Stimulated activated naive CD8-positive, alpha-beta T cell treated with anti-CD3 and anti-CD28 coated beads, Interleukin-15, amount 100 ng/mL, for 72 hours (primary cell): ENCODE measurements at regions not wholly inside any gene's neighbourhood (a gene's known extent, or its start where the extent isn't known, plus 50 kb on each side); places are given as distances from the start of the nearest gene placed in this dataset.

ENCODE experiments used
- ATAC-seq: fragments of 150-1000 bp; cut with Tn5 transposase; 2 replicates; pipeline ENCODE4 v1.10.0; 2021; ENCODE audit warnings: mild to moderate bottlenecking, moderate library complexity
- DNase-seq, 2 donors: peaks; one replicate each; pipeline ENCODE4 v3.0.0; 2021 to 2022
- H3K27ac Mint-ChIP-seq, 2 donors: one replicate each; pipeline ENCODE4 v1.8.0; 2022; ENCODE audit warnings: mild to moderate bottlenecking in 2 of 2, mixed read lengths in 2 of 2, moderate library complexity in 2 of 2
- H3K27me3 Mint-ChIP-seq: one replicate; pipeline ENCODE4 v1.8.0; 2022; ENCODE audit warnings: mixed read lengths
- H3K4me1 Mint-ChIP-seq: one replicate; pipeline ENCODE4 v1.8.0; 2022; ENCODE audit warnings: mild to moderate bottlenecking, mixed read lengths
- H3K4me3 Mint-ChIP-seq, 2 donors: one replicate each; pipeline ENCODE4 v1.8.0; 2022; ENCODE audit warnings: mild to moderate bottlenecking in 2 of 2, mixed read lengths in 2 of 2, moderate library complexity in 1 of 2
- H3K9me3 Mint-ChIP-seq, 2 donors: one replicate each; pipeline ENCODE4 v1.8.0; 2022; ENCODE audit warnings: mixed read lengths in 2 of 2

DNA sequence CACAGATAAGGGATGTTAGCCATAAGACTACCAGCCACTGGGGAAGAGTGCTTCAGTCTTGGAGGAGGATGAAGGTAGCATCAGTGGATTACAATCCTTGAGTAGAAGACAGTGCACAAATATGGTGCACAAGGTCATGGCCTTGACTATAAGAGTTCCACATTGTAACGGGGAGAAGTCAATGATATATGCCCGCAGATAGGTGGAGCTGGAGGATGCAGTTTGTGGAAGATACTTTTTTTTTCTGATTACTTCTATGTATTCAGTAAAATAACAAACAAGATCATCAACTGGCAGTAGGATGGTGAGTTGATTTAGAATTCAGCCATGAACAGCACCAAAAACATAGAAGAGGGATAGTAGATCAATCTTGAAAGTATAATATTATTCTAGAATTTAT lies 926.8 kb upstream of the MIR17HG start:
- DNase-seq, result no peak
- no peak for ATAC-seq
- Mint-ChIP-seq H3K27me3 (no peaks in the 10 kb centered on the region), H3K9me3 (no peaks in the 10 kb centered on the region), H3K27ac (no peak overlapping the region), H3K4me3 (no peak overlapping the region), H3K4me1 (no peaks in the 10 kb centered on the region)

DNA sequence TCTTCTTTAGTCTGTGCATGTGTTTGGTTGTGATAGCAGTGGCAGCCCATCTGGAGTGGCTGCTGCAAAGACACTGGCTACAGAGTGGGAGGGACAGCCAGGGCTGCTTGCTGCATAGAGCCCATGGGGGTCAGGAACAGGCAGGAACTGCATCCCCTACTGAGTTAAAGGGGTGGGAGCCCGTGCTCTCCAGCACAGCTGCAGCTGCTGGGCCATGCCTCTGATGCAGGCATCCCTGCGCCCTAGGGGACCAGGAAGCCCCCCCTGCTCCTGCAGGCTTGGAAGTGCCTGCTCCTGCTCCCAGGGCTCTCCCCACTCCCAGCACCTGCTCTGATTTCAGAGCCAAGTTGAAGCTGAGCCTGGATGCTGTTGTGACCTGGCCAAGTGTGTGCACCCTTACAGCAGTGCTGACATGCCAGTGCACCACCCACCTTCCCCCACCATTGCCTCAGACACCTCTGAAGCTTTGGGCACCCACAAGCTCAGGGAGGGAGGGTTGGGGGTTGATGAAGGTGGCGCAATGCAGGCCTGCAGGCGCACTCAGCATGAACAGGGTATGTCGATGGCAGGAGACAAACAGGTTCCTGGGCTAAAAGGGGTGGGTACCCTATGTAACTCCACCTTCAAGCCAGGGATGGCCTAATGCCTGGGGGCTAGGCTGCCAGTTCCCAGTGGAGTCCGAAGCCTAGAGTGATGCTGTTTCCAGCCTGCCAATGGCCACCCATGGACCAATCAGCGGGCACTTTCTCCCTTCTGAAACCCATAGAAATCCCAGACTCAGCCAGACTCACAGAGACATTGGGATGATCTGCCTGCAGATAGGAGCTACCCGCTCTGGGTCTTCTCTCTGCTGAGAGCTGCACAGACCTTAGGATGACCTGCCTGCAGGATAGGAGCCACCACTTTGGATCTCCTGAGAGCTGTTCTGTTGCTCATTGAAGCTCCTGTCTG lies 919.9 kb upstream of the MIR17HG start:
- Mint-ChIP-seq H3K4me1 (no peaks in the 10 kb centered on the region), H3K4me3 (no peak overlapping the region), H3K27ac (no peak overlapping the region), H3K27me3 (no peaks in the 10 kb centered on the region), H3K9me3 (peaks cover 0 to 3% of the 10 kb centered on the region in 2 donors)
- no peak for DNase-seq
- ATAC-seq, result peak; percentile 37

DNA sequence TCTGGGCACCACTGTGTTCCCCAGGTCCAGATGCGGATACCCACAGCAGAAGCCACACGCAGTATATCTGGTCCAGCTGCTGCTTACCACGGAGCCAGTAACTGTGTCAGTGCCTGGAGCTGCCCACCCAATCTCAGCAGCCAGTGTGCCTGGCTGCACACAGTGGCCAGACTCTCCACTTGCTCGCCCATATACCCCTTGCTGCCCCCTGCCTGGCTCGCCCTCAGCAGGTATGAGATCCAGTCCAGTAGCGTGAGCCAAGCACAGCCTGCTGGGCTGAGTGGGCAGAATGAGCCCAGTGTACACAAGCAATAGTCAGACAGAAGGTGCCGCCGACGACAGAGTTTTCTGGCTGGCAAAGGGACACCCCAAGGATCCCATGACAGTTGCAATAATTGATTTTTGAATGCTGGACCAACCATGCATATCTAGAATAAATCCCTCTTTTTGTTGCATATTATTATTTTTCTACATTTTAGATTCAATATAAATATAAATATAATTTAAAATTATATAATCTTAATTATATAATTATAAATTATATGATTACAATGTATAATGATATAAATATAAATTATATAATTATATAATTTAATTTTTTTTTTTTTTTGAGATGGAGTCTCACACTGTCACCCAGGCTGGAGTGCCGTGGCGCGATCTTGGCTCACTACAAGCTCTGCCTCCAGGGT lies 918.8 kb upstream of the MIR17HG start:
- no peak overlapping the region for H3K27ac Mint-ChIP-seq
- peaks cover 0 to 3% of the 10 kb centered on the region in 2 donors for H3K9me3 Mint-ChIP-seq
- ATAC-seq (no peak), DNase-seq (no peak)
- no peak overlapping the region for H3K4me3 Mint-ChIP-seq
- no peaks in the 10 kb centered on the region for H3K4me1 Mint-ChIP-seq
- H3K27me3 Mint-ChIP-seq, result no peaks in the 10 kb centered on the region

DNA sequence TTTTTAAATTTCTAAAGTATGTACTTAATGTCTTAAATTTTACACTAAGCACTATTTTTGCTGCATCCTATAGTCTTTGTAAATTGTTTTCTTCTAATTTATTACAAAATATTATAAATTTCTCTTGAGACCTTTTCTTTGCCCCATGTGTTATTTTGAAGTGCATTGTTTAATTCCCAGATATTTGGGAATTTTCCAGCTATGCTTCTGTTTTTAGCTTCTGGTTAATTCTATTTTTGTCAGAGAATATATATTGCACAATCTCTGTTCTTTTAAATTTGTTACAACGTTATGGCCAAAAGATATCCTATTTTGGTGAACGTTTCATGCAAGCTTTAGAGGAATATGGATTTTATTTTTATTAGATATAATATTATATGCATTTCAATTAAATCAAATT lies 917.4 kb upstream of the MIR17HG start:
- Mint-ChIP-seq H3K9me3 (peaks cover 4 to 5% of the 10 kb centered on the region in 2 donors), H3K4me3 (no peak overlapping the region), H3K27me3 (no peaks in the 10 kb centered on the region), H3K4me1 (no peaks in the 10 kb centered on the region), H3K27ac (no peak overlapping the region)
- no peak for ATAC-seq
- DNase-seq, result no peak

DNA sequence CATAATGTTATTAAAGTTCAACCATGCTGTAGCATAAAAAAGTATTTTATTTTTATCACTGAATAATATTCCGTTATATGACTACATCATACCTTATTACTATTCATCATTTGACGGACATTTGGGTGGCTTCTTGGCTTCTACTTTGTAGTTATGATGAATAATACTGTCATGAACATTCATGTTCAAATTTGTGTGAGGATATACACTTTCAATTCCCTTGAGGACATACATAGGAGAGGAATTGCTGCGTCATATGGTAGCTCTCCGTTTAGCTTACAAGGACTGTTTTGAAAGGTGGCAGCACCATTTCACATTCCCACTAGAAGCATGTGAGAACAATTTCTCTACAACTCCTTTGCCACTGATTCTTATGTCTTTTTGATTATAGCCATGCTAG lies 910.8 kb upstream of the MIR17HG start:
- H3K27ac Mint-ChIP-seq, result no peak overlapping the region

DNA sequence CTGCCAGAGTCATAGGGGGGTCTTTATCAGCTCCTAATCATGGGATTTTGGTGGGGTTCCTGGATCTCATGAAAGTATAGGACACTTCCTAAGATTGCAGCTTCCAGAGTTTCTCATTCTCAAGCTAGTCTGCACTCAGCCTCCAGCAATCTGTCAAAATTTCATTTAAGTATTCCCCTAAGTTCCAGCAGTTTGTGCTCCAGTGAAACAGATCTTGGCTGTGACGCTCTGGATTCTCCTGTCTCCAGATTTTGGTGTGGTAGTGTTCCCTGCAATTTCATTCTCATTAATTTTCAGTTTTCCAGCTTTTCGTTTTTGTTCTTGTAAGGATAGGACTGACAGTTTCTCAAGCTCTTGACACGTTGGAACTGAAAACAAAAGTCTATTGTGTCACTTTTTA lies 908.9 kb upstream of the MIR17HG start:
- ATAC-seq (no peak), DNase-seq (no peak)
- Mint-ChIP-seq H3K27me3 (no peaks in the 10 kb centered on the region), H3K4me3 (no peak overlapping the region), H3K9me3 (peaks cover 5 to 16% of the 10 kb centered on the region in 2 donors), H3K4me1 (no peaks in the 10 kb centered on the region), H3K27ac (no peak overlapping the region)

More for the DNA sequence above, 910.8 kb upstream of the MIR17HG start:
- no peaks in the 10 kb centered on the region for H3K4me1 Mint-ChIP-seq
- no peaks in the 10 kb centered on the region for H3K27me3 Mint-ChIP-seq
- DNase-seq (no peak), ATAC-seq (no peak)
- H3K9me3 Mint-ChIP-seq, result peaks cover 6 to 16% of the 10 kb centered on the region in 2 donors
- H3K4me3 Mint-ChIP-seq, result no peak overlapping the region

DNA sequence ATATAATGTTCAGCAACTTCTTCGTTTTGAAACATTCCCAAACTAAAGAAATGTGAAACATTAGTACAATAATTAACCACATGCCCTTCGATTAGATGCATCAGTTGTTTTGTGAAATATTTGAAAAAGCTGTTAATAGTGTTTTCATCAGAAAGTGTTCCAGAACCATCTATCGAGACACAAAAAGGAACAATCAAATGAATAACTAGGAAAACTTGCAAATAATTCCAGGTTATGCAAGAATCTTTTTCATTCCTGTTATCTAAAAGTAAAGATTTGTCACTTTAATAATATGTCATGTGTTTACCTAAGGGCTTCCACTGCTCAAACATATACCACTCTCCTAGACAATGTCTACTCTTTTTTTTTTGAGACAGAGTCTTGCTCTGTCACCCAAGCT lies 904.2 kb upstream of the MIR17HG start:
- no peaks in the 10 kb centered on the region for H3K27me3 Mint-ChIP-seq
- H3K9me3 Mint-ChIP-seq, result peaks cover 0 to 20% of the 10 kb centered on the region in 2 donors
- ATAC-seq (no peak), DNase-seq (no peak)
- H3K27ac Mint-ChIP-seq, result no peak overlapping the region
- H3K4me3 Mint-ChIP-seq, result no peak overlapping the region
- no peaks in the 10 kb centered on the region for H3K4me1 Mint-ChIP-seq

DNA sequence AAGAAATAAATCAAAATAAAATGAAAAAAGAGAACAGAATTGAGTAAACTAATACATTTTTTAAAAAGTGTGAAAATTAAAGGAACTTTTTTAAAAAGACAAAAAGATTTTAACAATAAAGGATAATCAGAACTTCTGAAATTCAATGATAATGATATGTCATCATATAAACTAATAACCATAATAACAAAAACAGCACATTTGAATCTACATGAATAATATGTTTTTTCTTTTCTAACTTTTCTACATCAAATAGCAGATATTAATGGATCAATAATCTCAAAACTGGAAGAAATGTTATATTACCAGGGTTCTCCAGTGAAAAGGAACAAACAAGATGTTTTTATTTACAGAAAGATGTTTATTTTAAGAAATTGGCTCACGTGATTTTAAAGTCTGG lies 903.3 kb upstream of the MIR17HG start:
- H3K27ac Mint-ChIP-seq, result no peak overlapping the region

DNA sequence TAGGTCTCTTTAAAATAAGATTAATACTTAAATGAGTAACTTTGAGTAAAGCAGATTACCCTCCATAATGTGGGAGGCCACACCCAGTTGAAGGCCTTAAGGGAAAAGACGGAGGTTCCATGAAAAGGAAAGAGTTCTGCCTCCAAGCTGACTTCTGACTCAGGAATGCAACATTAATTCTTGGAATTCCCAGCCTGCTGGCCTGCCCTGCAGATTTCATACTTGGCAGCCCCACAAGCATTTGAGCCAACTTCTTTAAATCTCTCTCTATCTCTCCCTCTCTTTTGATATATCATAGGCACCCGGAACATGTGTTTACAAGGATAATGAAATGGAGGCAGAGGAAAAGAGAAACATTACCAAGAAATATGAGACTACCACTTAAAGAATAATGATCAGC lies 902.3 kb upstream of the MIR17HG start:
- H3K4me1 Mint-ChIP-seq, result no peaks in the 10 kb centered on the region
- no peaks in the 10 kb centered on the region for H3K27me3 Mint-ChIP-seq
- peaks cover 0 to 18% of the 10 kb centered on the region in 2 donors for H3K9me3 Mint-ChIP-seq
- no peak overlapping the region for H3K27ac Mint-ChIP-seq
- ATAC-seq (no peak), DNase-seq (no peak)
- H3K4me3 Mint-ChIP-seq, result no peak overlapping the region

More for the DNA sequence above, 903.3 kb upstream of the MIR17HG start:
- H3K4me1 Mint-ChIP-seq, result no peaks in the 10 kb centered on the region
- peaks cover 0 to 18% of the 10 kb centered on the region in 2 donors for H3K9me3 Mint-ChIP-seq
- H3K4me3 Mint-ChIP-seq, result no peak overlapping the region
- ATAC-seq, result no peak
- H3K27me3 Mint-ChIP-seq, result no peaks in the 10 kb centered on the region
- DNase-seq, result no peak

DNA sequence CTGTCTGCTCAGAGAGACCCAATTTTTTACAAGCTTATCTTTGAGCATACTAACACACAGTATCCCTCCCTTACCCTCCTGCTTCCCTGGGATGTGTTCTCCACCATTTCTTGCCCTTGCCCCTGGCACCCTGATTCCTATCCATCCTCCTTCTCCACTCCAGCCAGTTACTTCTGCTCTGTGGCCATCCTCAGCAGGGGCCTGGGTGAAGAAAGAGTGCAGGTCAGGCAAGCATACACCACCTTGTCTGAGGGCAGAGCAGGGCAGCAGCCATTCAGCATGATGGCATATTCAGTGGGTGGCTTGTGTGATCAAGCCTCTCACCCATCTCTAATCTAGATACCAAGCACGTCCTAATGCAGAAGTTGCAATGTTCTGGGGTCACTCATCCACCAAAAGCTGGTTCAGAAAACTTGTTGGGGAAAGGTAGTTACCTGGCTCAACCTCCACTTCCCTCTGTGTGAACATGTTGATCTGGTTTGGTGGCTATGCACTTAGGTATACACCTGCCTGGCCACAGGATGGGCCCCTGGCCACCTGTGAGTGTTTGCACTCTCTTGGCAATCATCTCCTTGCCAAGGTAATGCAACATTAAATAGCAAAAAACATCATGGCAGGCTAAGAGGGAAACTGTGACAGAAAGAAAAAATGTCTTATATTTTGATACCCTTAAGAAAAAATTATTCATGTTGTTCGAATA lies 900.3 kb upstream of the MIR17HG start:
- no peak overlapping the region for H3K27ac Mint-ChIP-seq
- H3K4me3 Mint-ChIP-seq, result no peak overlapping the region
- H3K4me1 Mint-ChIP-seq, result no peaks in the 10 kb centered on the region
- DNase-seq (no peak), ATAC-seq (no peak)
- H3K27me3 Mint-ChIP-seq, result no peaks in the 10 kb centered on the region
- peaks cover 0 to 18% of the 10 kb centered on the region in 2 donors for H3K9me3 Mint-ChIP-seq

DNA sequence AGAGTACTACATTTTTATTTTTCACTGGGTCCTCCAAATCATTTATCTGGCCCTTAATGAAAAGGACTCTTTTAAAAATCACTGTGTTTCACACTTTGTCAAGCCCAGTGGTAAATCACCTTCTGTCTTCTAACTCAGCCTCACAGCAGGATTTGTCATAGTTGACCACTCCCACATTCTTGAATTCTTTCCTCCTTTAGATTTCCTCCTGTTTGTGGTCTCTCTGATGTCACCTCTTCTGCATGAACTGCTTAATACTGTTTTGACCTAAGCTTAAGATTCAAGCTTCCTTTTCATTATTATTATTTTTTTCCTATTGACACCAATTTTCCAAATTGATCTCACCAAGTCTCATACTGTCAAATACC lies 899.8 kb upstream of the MIR17HG start:
- ATAC-seq, result no peak
- H3K9me3 Mint-ChIP-seq, result peaks cover 0 to 18% of the 10 kb centered on the region in 2 donors
- no peaks in the 10 kb centered on the region for H3K27me3 Mint-ChIP-seq
- DNase-seq, result no peak
- no peak overlapping the region for H3K27ac Mint-ChIP-seq
- H3K4me3 Mint-ChIP-seq, result no peak overlapping the region
- H3K4me1 Mint-ChIP-seq, result no peaks in the 10 kb centered on the region

DNA sequence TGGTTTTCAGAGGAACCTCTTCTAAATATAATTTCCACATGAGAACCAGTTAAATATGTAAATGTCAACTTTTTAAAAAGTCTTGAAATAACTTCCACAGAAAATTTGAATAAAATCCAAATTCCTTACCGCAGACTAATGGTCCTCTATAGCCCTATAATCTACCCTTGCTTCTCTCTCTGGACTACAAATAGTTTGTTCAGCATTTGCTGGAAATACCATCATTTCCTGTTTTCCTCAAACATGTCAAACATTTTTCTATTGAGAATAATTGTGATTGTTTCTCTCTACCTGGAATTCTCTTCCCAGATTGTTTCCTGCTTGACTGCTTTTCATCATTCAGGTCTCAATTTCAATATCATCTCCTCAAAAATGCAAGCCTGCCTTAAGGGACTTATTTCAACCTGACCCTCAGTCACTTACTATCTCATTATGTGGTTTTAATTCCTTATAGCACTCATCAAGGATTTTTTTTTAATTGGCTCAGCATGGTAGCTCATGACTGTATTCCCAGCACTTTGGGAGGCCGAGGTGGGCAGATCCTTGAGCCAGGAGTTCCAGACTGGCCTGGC lies 898.9 kb upstream of the MIR17HG start:
- H3K4me3 Mint-ChIP-seq, result no peak overlapping the region
- no peak for ATAC-seq
- peaks cover 0 to 18% of the 10 kb centered on the region in 2 donors for H3K9me3 Mint-ChIP-seq
- no peak for DNase-seq
- H3K27me3 Mint-ChIP-seq, result no peaks in the 10 kb centered on the region
- H3K4me1 Mint-ChIP-seq, result no peaks in the 10 kb centered on the region
- H3K27ac Mint-ChIP-seq, result no peak overlapping the region

DNA sequence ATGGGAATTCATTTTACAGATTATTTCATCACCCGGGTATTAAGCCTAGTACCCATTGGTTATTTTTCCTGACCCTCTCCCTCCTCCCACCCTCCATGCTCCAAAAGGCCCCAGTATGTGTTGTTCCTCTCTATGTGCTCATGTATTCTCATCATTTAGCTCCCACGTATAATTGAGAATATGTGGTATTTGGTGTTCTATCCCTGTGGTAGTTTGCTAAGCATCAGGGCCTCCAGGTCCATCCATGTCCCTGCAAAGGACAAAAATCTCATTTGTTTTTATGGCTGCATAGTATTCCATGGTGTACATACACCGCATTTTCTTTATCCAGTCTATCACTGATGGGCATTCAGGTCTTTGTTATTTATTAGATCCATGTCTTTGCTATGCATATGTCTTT lies 894.1 kb upstream of the MIR17HG start:
- H3K27ac Mint-ChIP-seq, result no peak overlapping the region
- ATAC-seq, result no peak
- no peaks in the 10 kb centered on the region for H3K27me3 Mint-ChIP-seq
- no peaks in the 10 kb centered on the region for H3K4me1 Mint-ChIP-seq
- no peak for DNase-seq
- H3K4me3 Mint-ChIP-seq, result no peak overlapping the region
- peaks cover 0 to 3% of the 10 kb centered on the region in 2 donors for H3K9me3 Mint-ChIP-seq

DNA sequence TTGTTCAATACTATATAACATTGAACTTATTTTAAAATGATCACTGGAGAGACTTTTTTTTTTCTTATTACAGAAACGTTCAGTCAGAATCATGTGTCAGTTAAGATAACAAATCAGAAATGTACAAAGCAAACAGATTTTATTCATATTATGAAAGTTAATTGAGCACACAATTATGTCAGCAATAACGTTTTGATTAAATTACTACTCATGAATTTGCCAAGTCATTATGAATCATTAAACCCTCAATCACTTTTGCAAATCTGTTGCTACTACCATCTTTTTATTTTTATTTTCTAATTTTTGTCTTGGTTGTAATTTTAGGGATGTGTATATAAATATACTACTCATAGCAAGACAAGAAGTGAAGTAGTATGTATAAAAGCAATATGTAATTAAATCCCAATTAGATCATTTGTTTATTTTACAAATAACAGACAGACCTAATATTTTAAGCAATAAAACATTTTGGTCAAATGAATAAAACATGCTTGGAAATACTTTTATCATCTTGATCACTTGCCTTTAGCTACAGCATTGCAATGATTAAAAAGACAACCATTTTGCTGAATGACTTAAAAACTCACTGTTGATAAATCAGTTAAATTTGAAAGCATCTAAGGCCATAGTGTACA lies 893.4 kb upstream of the MIR17HG start:
- H3K27ac Mint-ChIP-seq, result no peak overlapping the region
- H3K9me3 Mint-ChIP-seq, result no peaks in the 10 kb centered on the region
- ATAC-seq, result no peak
- H3K27me3 Mint-ChIP-seq, result no peaks in the 10 kb centered on the region
- DNase-seq, result no peak
- no peak overlapping the region for H3K4me3 Mint-ChIP-seq
- H3K4me1 Mint-ChIP-seq, result no peaks in the 10 kb centered on the region

DNA sequence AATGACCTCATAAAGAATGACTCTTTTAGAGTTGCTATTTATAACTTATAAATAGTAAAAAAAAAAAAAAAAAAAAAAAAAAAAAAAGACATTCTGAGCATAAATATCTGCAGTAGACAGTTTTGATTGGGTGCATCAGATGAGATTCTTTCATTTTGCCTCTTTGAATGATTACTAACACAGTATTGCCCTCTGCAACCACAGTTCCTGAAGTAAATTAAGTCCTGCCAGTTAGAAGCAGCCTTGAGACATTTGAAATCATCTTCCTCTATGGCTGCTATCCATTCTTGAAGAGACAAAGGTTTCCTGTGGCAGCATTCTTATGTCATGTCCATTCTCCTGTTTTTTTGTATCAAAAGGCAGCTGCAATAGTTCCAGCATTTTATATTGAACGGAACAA lies 892.4 kb upstream of the MIR17HG start:
- Mint-ChIP-seq H3K9me3 (no peaks in the 10 kb centered on the region), H3K4me1 (no peaks in the 10 kb centered on the region)

More for the DNA sequence above, 892.4 kb upstream of the MIR17HG start:
- no peak for ATAC-seq
- Mint-ChIP-seq H3K27ac (no peak overlapping the region), H3K4me3 (no peak overlapping the region), H3K27me3 (no peaks in the 10 kb centered on the region)
- DNase-seq, result no peak
